ENCODE measurements at regions not wholly inside any gene's neighbourhood (a gene's known extent, or its start where the extent isn't known, plus 50 kb on each side); places are given as distances from the start of the nearest gene placed in this dataset.

GRCh38 chr5:67752357-67752708, 463.2 kb upstream of the PIK3R1 start:
- H3K4me3 ChIP-seq (ENCODE audit: control extremely low read depth in 1 of 5, extremely low read depth in 1 of 5, insufficient read depth in 1 of 5, low read depth in 2 of 5, low read length in 4 of 5), result no peak overlapping the region
- H3K4me1 ChIP-seq (ENCODE audit: control insufficient read depth in 2 of 2, insufficient read depth in 2 of 2, low read length in 2 of 2), result no peaks in the 10 kb centered on the region
- no peaks in the 10 kb centered on the region for H4K20me1 ChIP-seq (ENCODE audit: control insufficient read depth, insufficient read depth, low read length, poor library complexity, severe bottlenecking)
- H3K9ac ChIP-seq (ENCODE audit: low read length), result no peak overlapping the region
- no peak overlapping the region for H3K27ac Mint-ChIP-seq
- CTCF ChIA-PET, result no interaction called here
- peaks cover 8% of the 10 kb centered on the region for H3K9me3 Mint-ChIP-seq (ENCODE audit: insufficient read depth)
- no peaks in the 10 kb centered on the region for H3K36me3 ChIP-seq (replicated peaks in 1 of 2; ENCODE audit: control extremely low read depth in 1 of 2, control insufficient read depth in 1 of 2, extremely low read depth in 1 of 2, insufficient read depth in 2 of 2, low read length in 1 of 2)
- intact Hi-C loops (cut with micrococcal nuclease), result no loop called here
- DNase-seq, result no peak
- H3K4me1 Mint-ChIP-seq, result no peaks in the 10 kb centered on the region
- 76% methylated on average over 2 of the region's 2 CpGs for WGBS (ENCODE audit: insufficient coverage)
- H3K27ac ChIP-seq (ENCODE audit: low read length in 2 of 2), result no peak overlapping the region
- no peak overlapping the region for H2AFZ ChIP-seq (ENCODE audit: insufficient read depth, low read depth, low read length, poor library complexity, severe bottlenecking)
- POLR2A ChIA-PET, result no interaction called here
- no peak overlapping the region for H3K4me2 ChIP-seq (replicated peaks; ENCODE audit: low read depth, low read length, poor library complexity, severe bottlenecking)
- H3K79me2 ChIP-seq (ENCODE audit: control insufficient read depth, insufficient read depth, low read length), result no peaks in the 10 kb centered on the region
- H3K27me3 ChIP-seq (replicated peaks in 1 of 4; ENCODE audit: control extremely low read depth in 1 of 4, control insufficient read depth in 3 of 4, insufficient read depth in 4 of 4, low read length in 3 of 4), result no peaks in the 10 kb centered on the region
- no peaks in the 10 kb centered on the region for H3K27me3 Mint-ChIP-seq
- ATAC-seq (ENCODE audit: low read depth), result no peak
- no peak overlapping the region for H3K4me3 Mint-ChIP-seq
- peaks cover 0 to 8% (median 0%) of the 10 kb centered on the region in 3 donors for H3K9me3 ChIP-seq (ENCODE audit: control extremely low read depth in 1 of 3, control insufficient read depth in 2 of 3, insufficient read depth in 1 of 3, low read length in 2 of 3)
- no peak for TF ChIP-seq EZH2 (IDR thresholded peaks at IDR 0.05; ENCODE audit: borderline replicate concordance, insufficient read depth, low read depth, low read length, poor library complexity, severe bottlenecking)
- TF ChIP-seq CTCF (IDR thresholded peaks at IDR 0.05), result no peak

- TF ChIP-seq CTCF (IDR thresholded peaks at IDR 0.05), result no peak
- TF ChIP-seq EZH2 (IDR thresholded peaks at IDR 0.05; ENCODE audit: borderline replicate concordance, insufficient read depth, low read depth, low read length, poor library complexity, severe bottlenecking), result no peak
- ATAC-seq (ENCODE audit: low read depth) (no peak), DNase-seq (no peak)
- ChIA-PET POLR2A (no interaction called here), CTCF (no interaction called here)
- Histone ChIP-seq H3K27me3 (replicated peaks in 1 of 4; ENCODE audit: control extremely low read depth in 1 of 4, control insufficient read depth in 3 of 4, insufficient read depth in 4 of 4, low read length in 3 of 4) (peaks cover 0 to 2% (median 0%) of the 10 kb centered on the region in 4 experiments), H3K79me2 (ENCODE audit: control insufficient read depth, insufficient read depth, low read length) (no peaks in the 10 kb centered on the region), H3K4me2 (replicated peaks; ENCODE audit: low read depth, low read length, poor library complexity, severe bottlenecking) (no peak overlapping the region), H3K4me1 (ENCODE audit: control insufficient read depth in 2 of 2, insufficient read depth in 2 of 2, low read length in 2 of 2) (no peaks in the 10 kb centered on the region), H4K20me1 (ENCODE audit: control insufficient read depth, insufficient read depth, low read length, poor library complexity, severe bottlenecking) (no peaks in the 10 kb centered on the region), H3K4me3 (ENCODE audit: control extremely low read depth in 1 of 5, extremely low read depth in 1 of 5, insufficient read depth in 1 of 5, low read depth in 2 of 5, low read length in 4 of 5) (no peak overlapping the region), H3K9me3 (ENCODE audit: control extremely low read depth in 1 of 3, control insufficient read depth in 2 of 3, insufficient read depth in 1 of 3, low read length in 2 of 3) (peaks cover 0 to 8% (median 0%) of the 10 kb centered on the region in 3 donors), H3K9ac (ENCODE audit: low read length) (no peak overlapping the region), H2AFZ (ENCODE audit: insufficient read depth, low read depth, low read length, poor library complexity, severe bottlenecking) (no peak overlapping the region), H3K27ac (ENCODE audit: low read length in 2 of 2) (no peak overlapping the region), H3K36me3 (replicated peaks in 1 of 2; ENCODE audit: control extremely low read depth in 1 of 2, control insufficient read depth in 1 of 2, extremely low read depth in 1 of 2, insufficient read depth in 2 of 2, low read length in 1 of 2) (no peaks in the 10 kb centered on the region)
- Mint-ChIP-seq H3K4me1 (no peaks in the 10 kb centered on the region), H3K27me3 (no peaks in the 10 kb centered on the region), H3K4me3 (no peak overlapping the region), H3K9me3 (ENCODE audit: insufficient read depth) (peaks cover 6% of the 10 kb centered on the region), H3K27ac (no peak overlapping the region)
- 71% methylated on average over 1 of the region's 1 CpG for WGBS (ENCODE audit: insufficient coverage)
- intact Hi-C loops (cut with micrococcal nuclease), result no loop called here
Observed at GRCh38 chr5:67748165-67748690, 467.3 kb upstream of the PIK3R1 start.

Measured in B cell (primary cell).